Central memory CD8-positive, alpha-beta T cell (primary cell): ENCODE measurements at regions not wholly inside any gene's neighbourhood (a gene's known extent, or its start where the extent isn't known, plus 50 kb on each side); places are given as distances from the start of the nearest gene placed in this dataset.
"Not testable (repeated sequence)": the region's sequence is repeated elsewhere in the genome, so short reads cannot be mapped to it uniquely, and the experiment has no call there.

Experiments
- ATAC-seq: fragments of 150-1000 bp; cut with Tn5 transposase; replicated peaks from 2 replicates; pipeline ENCODE4 v1.10.0; 2022; ENCODE audit warnings: mild to moderate bottlenecking, moderate FRiP score, moderate number of reproducible peaks; ENCODE audit not compliant: poor library complexity, severe bottlenecking; ENCODE audit errors: extremely low read depth
- DNase-seq, 2 donors: peaks; one replicate each; pipeline ENCODE4 v3.0.0; 2021; ENCODE audit warnings: low spot score in 2 of 2
- H3K27ac Mint-ChIP-seq: one replicate; pipeline ENCODE4 v1.8.0; 2022; ENCODE audit warnings: low read depth, mild to moderate bottlenecking, moderate library complexity, mixed read lengths
- H3K27me3 Mint-ChIP-seq: one replicate; pipeline ENCODE4 v1.8.0; 2022; ENCODE audit warnings: mixed read lengths
- H3K36me3 Mint-ChIP-seq: one replicate; pipeline ENCODE4 v1.8.0; 2022; ENCODE audit warnings: mild to moderate bottlenecking, moderate library complexity, mixed read lengths; ENCODE audit not compliant: insufficient read depth
- H3K4me1 Mint-ChIP-seq: one replicate; pipeline ENCODE4 v1.8.0; 2022; ENCODE audit warnings: mixed read lengths
- H3K4me3 Mint-ChIP-seq: one replicate; pipeline ENCODE4 v1.8.0; 2022; ENCODE audit warnings: mild to moderate bottlenecking, moderate library complexity, mixed read lengths
- H3K9me3 Mint-ChIP-seq: one replicate; pipeline ENCODE4 v1.8.0; 2022; ENCODE audit warnings: mixed read lengths

GRCh38 chr20:51272401-51272800, 249.5 kb upstream of the KCNG1 start:
- Mint-ChIP-seq H3K4me1 (no peaks in the 10 kb centered on the region), H3K9me3 (peaks cover 4% of the 10 kb centered on the region), H3K36me3 (no peaks in the 10 kb centered on the region), H3K27me3 (peaks cover 69% of the 10 kb centered on the region), H3K4me3 (no peak overlapping the region), H3K27ac (no peak overlapping the region)
- DNase-seq (no peak), ATAC-seq (no peak)

GRCh38 chr20:51271931-51272330, 249.0 kb upstream of the KCNG1 start:
- Mint-ChIP-seq H3K27ac (no peak overlapping the region), H3K36me3 (no peaks in the 10 kb centered on the region), H3K4me3 (no peak overlapping the region), H3K9me3 (peaks cover 4% of the 10 kb centered on the region), H3K4me1 (no peaks in the 10 kb centered on the region), H3K27me3 (peaks cover 65% of the 10 kb centered on the region)
- ATAC-seq (no peak), DNase-seq (no peak)

- peaks cover 65% of the 10 kb centered on the region for H3K27me3 Mint-ChIP-seq
- not testable (repeated sequence) for DNase-seq, H3K4me3 Mint-ChIP-seq, H3K9me3 Mint-ChIP-seq, H3K4me1 Mint-ChIP-seq, H3K27ac Mint-ChIP-seq, ATAC-seq, H3K36me3 Mint-ChIP-seq
Observed at GRCh38 chr20:51271289-51271688, 248.4 kb upstream of the KCNG1 start.

- Mint-ChIP-seq H3K4me1 (no peaks in the 10 kb centered on the region), H3K4me3 (no peak overlapping the region), H3K9me3 (peaks cover 4% of the 10 kb centered on the region), H3K36me3 (peaks cover 2% of the 10 kb centered on the region), H3K27ac (no peak overlapping the region), H3K27me3 (peaks cover 66% of the 10 kb centered on the region)
- DNase-seq: no peak
- no peak for ATAC-seq
Observed at GRCh38 chr20:51269671-51270070, 246.8 kb upstream of the KCNG1 start.

GRCh38 chr20:51267679-51268078, 244.8 kb upstream of the KCNG1 start:
- H3K36me3 Mint-ChIP-seq: peaks cover 2% of the 10 kb centered on the region

GRCh38 chr20:51266353-51266752, 243.4 kb upstream of the KCNG1 start:
- no peak overlapping the region for H3K4me3 Mint-ChIP-seq
- H3K4me1 Mint-ChIP-seq: no peaks in the 10 kb centered on the region
- H3K27ac Mint-ChIP-seq: no peak overlapping the region
- DNase-seq (no peak), ATAC-seq (no peak)
- H3K9me3 Mint-ChIP-seq: peaks cover 4% of the 10 kb centered on the region
- peaks cover 2% of the 10 kb centered on the region for H3K36me3 Mint-ChIP-seq
- H3K27me3 Mint-ChIP-seq: peaks cover 66% of the 10 kb centered on the region

More at GRCh38 chr20:51267679-51268078, 244.8 kb upstream of the KCNG1 start:
- DNase-seq: no peak
- no peak for ATAC-seq
- H3K4me3 Mint-ChIP-seq: no peak overlapping the region
- H3K9me3 Mint-ChIP-seq: peaks cover 4% of the 10 kb centered on the region
- no peak overlapping the region for H3K27ac Mint-ChIP-seq
- peaks cover 72% of the 10 kb centered on the region for H3K27me3 Mint-ChIP-seq
- no peaks in the 10 kb centered on the region for H3K4me1 Mint-ChIP-seq

GRCh38 chr20:51265361-51265760, 242.5 kb upstream of the KCNG1 start:
- Mint-ChIP-seq H3K4me1 (no peaks in the 10 kb centered on the region), H3K36me3 (peaks cover 2% of the 10 kb centered on the region), H3K9me3 (peaks cover under 1% of the 10 kb centered on the region), H3K4me3 (no peak overlapping the region), H3K27me3 (peaks cover 66% of the 10 kb centered on the region), H3K27ac (no peak overlapping the region)
- no peak for DNase-seq
- ATAC-seq: no peak

- ATAC-seq (no peak), DNase-seq (no peak)
- Mint-ChIP-seq H3K27me3 (peaks cover 78% of the 10 kb centered on the region), H3K27ac (no peak overlapping the region), H3K4me1 (no peaks in the 10 kb centered on the region), H3K36me3 (peaks cover 2% of the 10 kb centered on the region), H3K4me3 (no peak overlapping the region), H3K9me3 (no peaks in the 10 kb centered on the region)
Observed at GRCh38 chr20:51262240-51262639, 239.3 kb upstream of the KCNG1 start.

GRCh38 chr20:51259455-51259854, 236.5 kb upstream of the KCNG1 start:
- Mint-ChIP-seq H3K27ac (no peak overlapping the region), H3K27me3 (peaks cover 76% of the 10 kb centered on the region), H3K9me3 (no peaks in the 10 kb centered on the region), H3K4me1 (peaks cover 8% of the 10 kb centered on the region), H3K36me3 (no peaks in the 10 kb centered on the region), H3K4me3 (no peak overlapping the region)
- no peak for DNase-seq
- no peak for ATAC-seq

- ATAC-seq (no peak), DNase-seq (no peak)
- Mint-ChIP-seq H3K27ac (no peak overlapping the region), H3K27me3 (peaks cover 77% of the 10 kb centered on the region), H3K36me3 (no peaks in the 10 kb centered on the region), H3K9me3 (no peaks in the 10 kb centered on the region), H3K4me3 (no peak overlapping the region), H3K4me1 (peaks cover 8% of the 10 kb centered on the region)
Observed at GRCh38 chr20:51258582-51259165, 235.8 kb upstream of the KCNG1 start.

- Mint-ChIP-seq H3K27ac (no peak overlapping the region), H3K9me3 (no peaks in the 10 kb centered on the region), H3K4me3 (no peak overlapping the region), H3K4me1 (peaks cover 8% of the 10 kb centered on the region), H3K27me3 (peaks cover 82% of the 10 kb centered on the region), H3K36me3 (no peaks in the 10 kb centered on the region)
- ATAC-seq (peak; percentile 28), DNase-seq (no peak)
Observed at GRCh38 chr20:51255417-51255816, 232.5 kb upstream of the KCNG1 start.

- H3K27ac Mint-ChIP-seq: no peak overlapping the region
- no peaks in the 10 kb centered on the region for H3K36me3 Mint-ChIP-seq
- H3K27me3 Mint-ChIP-seq: peaks cover 79% of the 10 kb centered on the region
- no peaks in the 10 kb centered on the region for H3K9me3 Mint-ChIP-seq
- H3K4me1 Mint-ChIP-seq: peaks cover 8% of the 10 kb centered on the region
- H3K4me3 Mint-ChIP-seq: no peak overlapping the region
- no peak for ATAC-seq
- no peak for DNase-seq
Observed at GRCh38 chr20:51253280-51253679, 230.4 kb upstream of the KCNG1 start.

- Mint-ChIP-seq H3K9me3 (no peaks in the 10 kb centered on the region), H3K36me3 (no peaks in the 10 kb centered on the region), H3K4me3 (no peak overlapping the region), H3K4me1 (no peaks in the 10 kb centered on the region), H3K27ac (no peak overlapping the region), H3K27me3 (peaks cover 74% of the 10 kb centered on the region)
- ATAC-seq: no peak
- no peak for DNase-seq
Observed at GRCh38 chr20:51249781-51250180, 226.9 kb upstream of the KCNG1 start.
